ENCODE measurements at regions not wholly inside any gene's neighbourhood (a gene's known extent, or its start where the extent isn't known, plus 50 kb on each side); places are given as distances from the start of the nearest gene placed in this dataset.
"Not testable (repeated sequence)": the region's sequence is repeated elsewhere in the genome, so short reads cannot be mapped to it uniquely, and the experiment has no call there.

- peaks cover 0 to 4% (median 0%) of the 10 kb centered on the region in 3 donors for H3K27me3 Mint-ChIP-seq (ENCODE audit: low read depth in 3 of 3)
- H3K36me3 Mint-ChIP-seq: peaks cover 0 to 4% (median 0%) of the 10 kb centered on the region in 3 donors
- no peak for DNase-seq
- peak overlapping the region in 4 of 5 donors; percentile 59 to 75 (median 70) for H3K4me3 Mint-ChIP-seq
- H3K9me3 Mint-ChIP-seq: peaks cover 0 to 4% (median 0%) of the 10 kb centered on the region in 6 donors
- H3K27ac Mint-ChIP-seq: peak overlapping the region; percentile 79 to 86 (median 83)
- H3K4me1 Mint-ChIP-seq: peaks cover 27 to 40% of the 10 kb centered on the region in 2 donors
These were observed 219.4 kb downstream of the DUSP10 start for GRCh38 chr1:221522529-221522940.

- no peak for DNase-seq
- Mint-ChIP-seq H3K27ac (no peak overlapping the region), H3K9me3 (peaks cover 0 to 3% (median 0%) of the 10 kb centered on the region in 6 donors), H3K36me3 (peaks cover 0 to 4% (median 0%) of the 10 kb centered on the region in 3 donors), H3K4me3 (no peak overlapping the region), H3K27me3 (ENCODE audit: low read depth in 3 of 3) (peaks cover 2 to 6% (median 2%) of the 10 kb centered on the region in 3 donors), H3K4me1 (peaks cover 25 to 28% of the 10 kb centered on the region in 2 donors)
These were observed 216.1 kb downstream of the DUSP10 start for GRCh38 chr1:221525749-221526148.

- no peak overlapping the region for H3K27ac Mint-ChIP-seq
- H3K9me3 Mint-ChIP-seq: no peaks in the 10 kb centered on the region
- H3K4me1 Mint-ChIP-seq: peaks cover 9 to 13% of the 10 kb centered on the region in 2 donors
- no peaks in the 10 kb centered on the region for H3K36me3 Mint-ChIP-seq
- H3K4me3 Mint-ChIP-seq: no peak overlapping the region
- no peak for DNase-seq
- peaks cover 2 to 11% (median 6%) of the 10 kb centered on the region in 3 donors for H3K27me3 Mint-ChIP-seq (ENCODE audit: low read depth in 3 of 3)
These were observed 214.6 kb downstream of the DUSP10 start for GRCh38 chr1:221527302-221527701.

- peaks cover 2 to 5% of the 10 kb centered on the region in 2 donors for H3K4me1 Mint-ChIP-seq
- peak overlapping the region in 1 of 6 donors; percentile 3 for H3K27ac Mint-ChIP-seq
- no peaks in the 10 kb centered on the region for H3K36me3 Mint-ChIP-seq
- DNase-seq: no peak
- no peak overlapping the region for H3K4me3 Mint-ChIP-seq
- no peaks in the 10 kb centered on the region for H3K9me3 Mint-ChIP-seq
- H3K27me3 Mint-ChIP-seq (ENCODE audit: low read depth in 3 of 3): peaks cover 2 to 16% (median 6%) of the 10 kb centered on the region in 3 donors
These were observed 213.8 kb downstream of the DUSP10 start for GRCh38 chr1:221527886-221528624.

GRCh38 chr1:221530159-221530558, 211.7 kb downstream of the DUSP10 start:
- H3K27ac Mint-ChIP-seq, H3K4me3 Mint-ChIP-seq, H3K36me3 Mint-ChIP-seq, DNase-seq, H3K9me3 Mint-ChIP-seq, H3K4me1 Mint-ChIP-seq: not testable (repeated sequence)
- H3K27me3 Mint-ChIP-seq (ENCODE audit: low read depth in 3 of 3): peaks cover 2 to 20% (median 6%) of the 10 kb centered on the region in 3 donors

GRCh38 chr1:221530791-221531190, 211.1 kb downstream of the DUSP10 start:
- Mint-ChIP-seq H3K36me3 (no peaks in the 10 kb centered on the region), H3K27me3 (ENCODE audit: low read depth in 3 of 3) (peaks cover 2 to 22% (median 6%) of the 10 kb centered on the region in 3 donors), H3K4me3 (no peak overlapping the region), H3K27ac (peak overlapping the region in 1 of 6 donors; percentile 21), H3K9me3 (no peaks in the 10 kb centered on the region), H3K4me1 (no peaks in the 10 kb centered on the region)
- DNase-seq: no peak

- Mint-ChIP-seq H3K4me1 (no peaks in the 10 kb centered on the region), H3K36me3 (no peaks in the 10 kb centered on the region), H3K27ac (no peak overlapping the region), H3K9me3 (no peaks in the 10 kb centered on the region), H3K4me3 (no peak overlapping the region), H3K27me3 (ENCODE audit: low read depth in 3 of 3) (peaks cover 2 to 22% (median 5%) of the 10 kb centered on the region in 3 donors)
- no peak for DNase-seq
These were observed 209.7 kb downstream of the DUSP10 start for GRCh38 chr1:221532071-221532773.

GRCh38 chr1:221541296-221541695, 200.6 kb downstream of the DUSP10 start:
- no peak overlapping the region for H3K27ac Mint-ChIP-seq
- H3K4me3 Mint-ChIP-seq: no peak overlapping the region
- H3K27me3 Mint-ChIP-seq (ENCODE audit: low read depth in 3 of 3): peaks cover 0 to 8% (median 7%) of the 10 kb centered on the region in 3 donors
- H3K9me3 Mint-ChIP-seq: no peaks in the 10 kb centered on the region
- H3K4me1 Mint-ChIP-seq: no peaks in the 10 kb centered on the region
- DNase-seq: no peak
- no peaks in the 10 kb centered on the region for H3K36me3 Mint-ChIP-seq

- no peaks in the 10 kb centered on the region for H3K4me1 Mint-ChIP-seq
- H3K4me3 Mint-ChIP-seq: no peak overlapping the region
- H3K36me3 Mint-ChIP-seq: no peaks in the 10 kb centered on the region
- no peak overlapping the region for H3K27ac Mint-ChIP-seq
- DNase-seq: peak in 2 of 3 donors; percentile 6 to 8
- peaks cover 0 to 10% (median 6%) of the 10 kb centered on the region in 3 donors for H3K27me3 Mint-ChIP-seq (ENCODE audit: low read depth in 3 of 3)
- H3K9me3 Mint-ChIP-seq: no peaks in the 10 kb centered on the region
These were observed 198.3 kb downstream of the DUSP10 start for GRCh38 chr1:221543529-221544120.

- Mint-ChIP-seq H3K9me3 (no peaks in the 10 kb centered on the region), H3K27me3 (ENCODE audit: low read depth in 3 of 3) (peaks cover 2% of the 10 kb centered on the region in 3 donors), H3K36me3 (no peaks in the 10 kb centered on the region), H3K4me1 (no peaks in the 10 kb centered on the region), H3K27ac (no peak overlapping the region), H3K4me3 (no peak overlapping the region)
- DNase-seq: no peak
These were observed 192.9 kb downstream of the DUSP10 start for GRCh38 chr1:221548942-221549341.

GRCh38 chr1:221549815-221550214, 192.1 kb downstream of the DUSP10 start:
- H3K36me3 Mint-ChIP-seq: no peaks in the 10 kb centered on the region
- H3K27ac Mint-ChIP-seq: no peak overlapping the region

GRCh38 chr1:221552792-221553191, 189.1 kb downstream of the DUSP10 start:
- H3K4me3 Mint-ChIP-seq; H3K9me3 Mint-ChIP-seq; H3K4me1 Mint-ChIP-seq; H3K36me3 Mint-ChIP-seq; H3K27me3 Mint-ChIP-seq (ENCODE audit: low read depth in 3 of 3); H3K27ac Mint-ChIP-seq; DNase-seq: not testable (repeated sequence)

More at GRCh38 chr1:221549815-221550214, 192.1 kb downstream of the DUSP10 start:
- Mint-ChIP-seq H3K4me3 (no peak overlapping the region), H3K27me3 (ENCODE audit: low read depth in 3 of 3) (peaks cover 2 to 3% (median 2%) of the 10 kb centered on the region in 3 donors), H3K4me1 (no peaks in the 10 kb centered on the region), H3K9me3 (no peaks in the 10 kb centered on the region)
- no peak for DNase-seq

- H3K9me3 Mint-ChIP-seq: no peaks in the 10 kb centered on the region
- H3K27ac Mint-ChIP-seq: no peak overlapping the region
- DNase-seq: no peak
- H3K4me1 Mint-ChIP-seq: no peaks in the 10 kb centered on the region
- H3K36me3 Mint-ChIP-seq: no peaks in the 10 kb centered on the region
- peaks cover 0 to 8% (median 0%) of the 10 kb centered on the region in 3 donors for H3K27me3 Mint-ChIP-seq (ENCODE audit: low read depth in 3 of 3)
- no peak overlapping the region for H3K4me3 Mint-ChIP-seq
These were observed 186.0 kb downstream of the DUSP10 start for GRCh38 chr1:221555689-221556433.

Data from immature natural killer cell (primary cell).